HEK293 (cell line): ENCODE measurements at regions not wholly inside any gene's neighbourhood (a gene's known extent, or its start where the extent isn't known, plus 50 kb on each side); places are given as distances from the start of the nearest gene placed in this dataset.

ENCODE experiments used
- CTCF ChIA-PET: fragments of 350-600 bp; formaldehyde crosslinking; extraction: SDS; loops from one replicate; lab custom pipeline; 2021; ENCODE audit warnings: antibody characterized with exemption; lab: Yijun Ruan, JAX
- POLR2A ChIA-PET: fragments of 300-600 bp; formaldehyde crosslinking; extraction: SDS; loops from one replicate; lab custom pipeline; 2020; ENCODE audit warnings: antibody characterized with exemption, inconsistent platforms; lab: Yijun Ruan, JAX
- H3K27ac ChIP-seq: fragments of 200-500 bp; sonication (Bioruptor generic); 2 replicates; pipeline ENCODE4 v1.5.1; 2014; ENCODE audit warnings: low read depth, low read length, control low read depth, inconsistent platforms; ENCODE audit errors: extremely low read depth
- H3K36me3 ChIP-seq, 2 experiments: fragments of 200-500 bp in 1 of 2; sonication (Bioruptor generic) in 1 of 2; 1 replicate in 1 of 2; 2 replicates in 1 of 2; pipeline ENCODE4 v1.5.1; 2014 to 2017; ENCODE audit warnings: inconsistent platforms in 2 of 2, low read length in 2 of 2; ENCODE audit not compliant: control insufficient read depth in 2 of 2, insufficient read depth in 1 of 2
- H3K4me1 ChIP-seq: fragments of 200-500 bp; sonication (Bioruptor generic); 2 replicates; pipeline ENCODE4 v1.5.1; 2014; ENCODE audit warnings: mild to moderate bottlenecking, low read length, inconsistent platforms; ENCODE audit not compliant: control insufficient read depth, insufficient read depth
- H3K4me3 ChIP-seq: 2 replicates; pipeline ENCODE4 v1.5.1; 2011; ENCODE audit warnings: low read depth, mild to moderate bottlenecking, control low read depth, low read length, moderate library complexity
- H3K9me3 ChIP-seq: fragments of 200-500 bp; sonication (Bioruptor generic); 2 replicates; pipeline ENCODE4 v1.5.1; 2014; ENCODE audit warnings: low read depth, low read length, inconsistent platforms; ENCODE audit not compliant: control insufficient read depth, insufficient read depth
- IKZF3 ChIP-seq: fragments of 450-650 bp; IDR thresholded peaks from 2 replicates; pipeline ENCODE4 v1.5.0; 2018; ENCODE audit warnings: missing biosample characterization, mild to moderate bottlenecking, missing genetic modification characterization, moderate library complexity
- KLF9 ChIP-seq: fragments of 450-650 bp; formaldehyde crosslinking; IDR thresholded peaks from 2 replicates; pipeline ENCODE4 v1.5.1; 2016; ENCODE audit warnings: missing biosample characterization, missing genetic modification characterization, low read depth
- OVOL3 ChIP-seq: fragments of 450-650 bp; formaldehyde crosslinking; IDR thresholded peaks from 2 replicates; pipeline ENCODE4 v1.5.1; 2016; ENCODE audit warnings: missing biosample characterization, missing genetic modification characterization
- SALL2 ChIP-seq: fragments of 450-650 bp; formaldehyde crosslinking; IDR thresholded peaks from 2 replicates; pipeline ENCODE4 v1.5.0; 2017; ENCODE audit warnings: missing biosample characterization, mild to moderate bottlenecking, missing genetic modification characterization, borderline replicate concordance
- SP2 ChIP-seq: fragments of 450-650 bp; formaldehyde crosslinking; IDR thresholded peaks from 2 replicates; pipeline ENCODE4 v1.5.1; 2016; ENCODE audit warnings: missing biosample characterization, missing genetic modification characterization
- YY2 ChIP-seq: fragments of 450-650 bp; formaldehyde crosslinking; IDR thresholded peaks from 2 replicates; pipeline ENCODE4 v1.5.1; 2016; ENCODE audit warnings: missing biosample characterization, missing genetic modification characterization
- ZBTB21 ChIP-seq: fragments of 450-650 bp; formaldehyde crosslinking; IDR thresholded peaks from 2 replicates; pipeline ENCODE4 v1.5.1; 2017; ENCODE audit warnings: missing biosample characterization, missing genetic modification characterization
- ZNF174 ChIP-seq: fragments of 450-650 bp; formaldehyde crosslinking; IDR thresholded peaks from 2 replicates; pipeline ENCODE4 v1.5.0; 2017; ENCODE audit warnings: missing biosample characterization, mild to moderate bottlenecking, missing genetic modification characterization
- ZNF211 ChIP-seq: fragments of 450-650 bp; formaldehyde crosslinking; IDR thresholded peaks from 2 replicates; pipeline ENCODE4 v1.5.1; 2016; ENCODE audit warnings: low read depth, missing biosample characterization, missing genetic modification characterization
- ZNF274 ChIP-seq, 2 experiments: fragments of 200-500 bp in 1 of 2; fragments of 450-650 bp in 1 of 2; sonication (Bioruptor generic) in 1 of 2; formaldehyde crosslinking in 1 of 2; IDR thresholded peaks; 2 replicates each; pipeline versions ENCODE4 v1.5.1 to v1.6.1; 2014 to 2016; ENCODE audit warnings: borderline replicate concordance in 1 of 2, inconsistent platforms in 1 of 2, low read length in 1 of 2, missing biosample characterization in 1 of 2, missing genetic modification characterization in 1 of 2
- ZNF416 ChIP-seq: fragments of 450-650 bp; formaldehyde crosslinking; IDR thresholded peaks from 2 replicates; pipeline ENCODE4 v1.5.1; 2016; ENCODE audit warnings: missing biosample characterization, missing genetic modification characterization
- ZNF473 ChIP-seq: fragments of 450-650 bp; formaldehyde crosslinking; IDR thresholded peaks from 2 replicates; pipeline ENCODE4 v1.5.1; 2017; ENCODE audit warnings: missing biosample characterization, missing genetic modification characterization
- ZNF48 ChIP-seq: fragments of 450-650 bp; formaldehyde crosslinking; IDR thresholded peaks from 2 replicates; pipeline ENCODE4 v1.5.1; 2016; ENCODE audit warnings: missing biosample characterization, missing genetic modification characterization
- ZNF544 ChIP-seq: fragments of 450-650 bp; formaldehyde crosslinking; IDR thresholded peaks from 2 replicates; pipeline ENCODE4 v1.5.0; 2017; ENCODE audit warnings: missing biosample characterization, missing genetic modification characterization
- ZNF555 ChIP-seq: fragments of 450-650 bp; formaldehyde crosslinking; conservative IDR thresholded peaks from 2 replicates; pipeline ENCODE4 v1.5.1; 2017; ENCODE audit warnings: missing biosample characterization, mild to moderate bottlenecking, missing genetic modification characterization, inconsistent platforms
- ZNF558 ChIP-seq: fragments of 450-650 bp; formaldehyde crosslinking; IDR thresholded peaks from 2 replicates; pipeline ENCODE4 v1.5.1; 2016; ENCODE audit warnings: missing biosample characterization, missing genetic modification characterization
- ZNF621 ChIP-seq: fragments of 450-650 bp; formaldehyde crosslinking; IDR thresholded peaks from 2 replicates; pipeline ENCODE4 v1.5.1; 2017; ENCODE audit warnings: missing biosample characterization, missing genetic modification characterization
- ZNF626 ChIP-seq: fragments of 450-650 bp; sonication (Bioruptor Pico); formaldehyde crosslinking; IDR thresholded peaks from 2 replicates; pipeline ENCODE4 v1.5.1; 2018; ENCODE audit warnings: missing biosample characterization, missing genetic modification characterization, inconsistent platforms
- ZNF639 ChIP-seq: fragments of 450-650 bp; formaldehyde crosslinking; IDR thresholded peaks from 2 replicates; pipeline ENCODE4 v1.5.1; 2016; ENCODE audit warnings: missing biosample characterization, missing genetic modification characterization
- ZNF660 ChIP-seq: fragments of 450-650 bp; IDR thresholded peaks from 2 replicates; pipeline ENCODE4 v1.5.1; 2018; ENCODE audit warnings: missing biosample characterization, mild to moderate bottlenecking, missing genetic modification characterization
- ZNF747 ChIP-seq: fragments of 450-650 bp; formaldehyde crosslinking; IDR thresholded peaks from 2 replicates; pipeline ENCODE4 v1.5.1; 2016; ENCODE audit warnings: missing biosample characterization, missing genetic modification characterization
- ZNF76 ChIP-seq: fragments of 450-650 bp; formaldehyde crosslinking; IDR thresholded peaks from 2 replicates; pipeline ENCODE4; 2016; ENCODE audit warnings: low read depth, missing biosample characterization, missing genetic modification characterization, borderline replicate concordance
- ZXDB ChIP-seq: fragments of 450-650 bp; formaldehyde crosslinking; IDR thresholded peaks from 2 replicates; pipeline ENCODE4 v1.5.1; 2016; ENCODE audit warnings: missing biosample characterization, missing genetic modification characterization
- TF ChIP-seq, protein P1 (sequence below): IDR thresholded peaks from 2 replicates; pipeline ENCODE4 v1.6.1; 2011; ENCODE audit warnings: mild to moderate bottlenecking, low read depth, low read length, borderline replicate concordance
- TF ChIP-seq, protein P2 (sequence below): fragments of 450-650 bp; formaldehyde crosslinking; IDR thresholded peaks from 2 replicates; pipeline ENCODE4 v1.5.1; 2016; ENCODE audit warnings: missing biosample characterization, missing genetic modification characterization

DNA sequence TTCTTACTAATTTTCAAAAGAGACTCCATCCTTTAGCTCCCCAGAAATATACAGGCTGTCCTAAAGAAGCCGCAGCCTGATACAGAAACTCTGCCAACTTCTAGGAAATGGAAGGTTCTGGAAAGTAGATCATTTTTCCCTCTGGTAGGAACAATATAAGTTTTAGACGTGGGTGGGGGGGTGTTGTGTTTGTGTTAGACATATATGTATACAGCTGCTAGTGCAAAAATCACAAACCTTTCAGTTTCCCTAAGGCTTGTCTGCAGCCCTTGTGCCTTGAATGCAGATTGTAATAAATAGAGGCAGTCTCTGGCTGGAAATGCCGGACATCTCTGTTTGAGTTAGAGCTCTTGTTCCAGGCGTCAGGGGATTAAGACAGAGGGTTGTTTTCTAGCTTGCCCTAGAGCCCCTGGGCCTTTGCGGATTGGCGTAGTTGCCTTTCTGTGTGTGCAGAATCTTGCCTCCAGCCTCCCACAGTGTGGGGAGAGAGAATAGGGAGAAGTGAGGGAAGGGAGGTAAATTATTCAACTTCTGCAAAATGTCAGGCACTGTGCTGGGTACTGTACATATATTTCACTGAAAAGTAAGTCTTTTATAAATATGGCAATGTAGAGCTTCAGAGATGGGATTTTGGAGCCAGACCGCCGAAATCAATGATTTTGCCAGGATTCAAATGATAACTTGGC, 269.7 kb downstream of the PRL start:
- ChIA-PET CTCF (interaction anchor here (0.6 to 1.0 kb wide), 2 partner anchors 9 to 29 kb away, joined by 3 read pairs; no protein-coding TSS in a partner anchor), POLR2A (no interaction called here)
- Histone ChIP-seq H3K4me1 (peaks cover 6% of the 10 kb centered on the region; the same call in 1 of the 2 replicates), H3K4me3 (no peak overlapping the region), H3K36me3 (no peaks in the 10 kb centered on the region), H3K9me3 (no peaks in the 10 kb centered on the region), H3K27ac (no peak overlapping the region)
- TF ChIP-seq, protein P1, sequence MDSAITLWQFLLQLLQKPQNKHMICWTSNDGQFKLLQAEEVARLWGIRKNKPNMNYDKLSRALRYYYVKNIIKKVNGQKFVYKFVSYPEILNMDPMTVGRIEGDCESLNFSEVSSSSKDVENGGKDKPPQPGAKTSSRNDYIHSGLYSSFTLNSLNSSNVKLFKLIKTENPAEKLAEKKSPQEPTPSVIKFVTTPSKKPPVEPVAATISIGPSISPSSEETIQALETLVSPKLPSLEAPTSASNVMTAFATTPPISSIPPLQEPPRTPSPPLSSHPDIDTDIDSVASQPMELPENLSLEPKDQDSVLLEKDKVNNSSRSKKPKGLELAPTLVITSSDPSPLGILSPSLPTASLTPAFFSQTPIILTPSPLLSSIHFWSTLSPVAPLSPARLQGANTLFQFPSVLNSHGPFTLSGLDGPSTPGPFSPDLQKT, result no peak
- no peak for TF ChIP-seq YY2 (tag by site-specific recombination)
- no peak for TF ChIP-seq ZNF621 (tag by site-specific recombination)
- TF ChIP-seq ZNF660 (tag by site-specific recombination), result no peak
- TF ChIP-seq ZNF555 (tag by site-specific recombination), result no peak
- no peak for TF ChIP-seq OVOL3 (tag by site-specific recombination)
- no peak for TF ChIP-seq ZXDB
- TF ChIP-seq KLF9, result no peak
- TF ChIP-seq ZNF211 (tag by site-specific recombination), result no peak
- no peak for TF ChIP-seq IKZF3
- no peak for TF ChIP-seq ZNF558 (tag by site-specific recombination)

- no peak overlapping the region for H3K27ac ChIP-seq
- ChIA-PET CTCF (interaction anchor here (0.6 to 1.0 kb wide), 3 partner anchors 8 to 1737 kb away, joined by 3 to 5 read pairs (median 3); no protein-coding TSS in a partner anchor), POLR2A (interaction anchor here (1.3 kb wide), 1 partner anchor 435 kb away, joined by 3 read pairs; the partner anchor contains the start of gene SOX4)
- no peak for TF ChIP-seq ZNF626 (tag by site-specific recombination)
- TF ChIP-seq ZNF174, result no peak
- no peak for TF ChIP-seq ZNF639 (tag by site-specific recombination)
- TF ChIP-seq ZNF274 (IDR thresholded peaks at IDR 0.05; ENCODE audit: low read length), result no peak
- no peak for TF ChIP-seq ZNF274 (tag by site-specific recombination; IDR thresholded peaks at IDR 0.05; ENCODE audit: borderline replicate concordance)
- TF ChIP-seq ZNF544 (tag by site-specific recombination), result no peak
- no peak for TF ChIP-seq SP2 (tag by site-specific recombination)
- TF ChIP-seq ZNF48 (tag by site-specific recombination), result no peak
- no peak for TF ChIP-seq ZNF416 (tag by site-specific recombination)
- TF ChIP-seq ZNF747, result no peak
- no peak for TF ChIP-seq ZBTB21
- TF ChIP-seq, protein P2, sequence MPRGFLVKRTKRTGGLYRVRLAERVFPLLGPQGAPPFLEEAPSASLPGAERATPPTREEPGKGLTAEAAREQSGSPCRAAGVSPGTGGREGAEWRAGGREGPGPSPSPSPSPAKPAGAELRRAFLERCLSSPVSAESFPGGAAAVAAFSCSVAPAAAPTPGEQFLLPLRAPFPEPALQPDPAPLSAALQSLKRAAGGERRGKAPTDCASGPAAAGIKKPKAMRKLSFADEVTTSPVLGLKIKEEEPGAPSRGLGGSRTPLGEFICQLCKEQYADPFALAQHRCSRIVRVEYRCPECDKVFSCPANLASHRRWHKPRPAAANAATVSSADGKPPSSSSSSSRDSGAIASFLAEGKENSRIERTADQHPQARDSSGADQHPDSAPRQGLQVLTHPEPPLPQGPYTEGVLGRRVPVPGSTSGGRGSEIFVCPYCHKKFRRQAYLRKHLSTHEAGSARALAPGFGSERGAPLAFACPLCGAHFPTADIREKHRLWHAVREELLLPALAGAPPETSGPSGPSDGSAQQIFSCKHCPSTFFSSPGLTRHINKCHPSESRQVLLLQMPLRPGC, result no peak
- TF ChIP-seq SALL2 (tag by site-specific recombination), result no peak
- no peak for TF ChIP-seq ZNF76 (tag by site-specific recombination)
- no peak for TF ChIP-seq ZNF473 (tag by site-specific recombination)
- TF ChIP-seq ZNF660 (tag by site-specific recombination), result no peak
- H3K36me3 ChIP-seq, result no peaks in the 10 kb centered on the region
- peaks cover 6% of the 10 kb centered on the region; the same call in 1 of the 2 replicates for H3K4me1 ChIP-seq
- H3K9me3 ChIP-seq, result no peaks in the 10 kb centered on the region
- no peak overlapping the region for H3K4me3 ChIP-seq
These were observed 268.3 kb downstream of the PRL start for GRCh38 chr6:22028403-22029090.
